ENCODE measurements at regions not wholly inside any gene's neighbourhood (a gene's known extent, or its start where the extent isn't known, plus 50 kb on each side); places are given as distances from the start of the nearest gene placed in this dataset.

DNA sequence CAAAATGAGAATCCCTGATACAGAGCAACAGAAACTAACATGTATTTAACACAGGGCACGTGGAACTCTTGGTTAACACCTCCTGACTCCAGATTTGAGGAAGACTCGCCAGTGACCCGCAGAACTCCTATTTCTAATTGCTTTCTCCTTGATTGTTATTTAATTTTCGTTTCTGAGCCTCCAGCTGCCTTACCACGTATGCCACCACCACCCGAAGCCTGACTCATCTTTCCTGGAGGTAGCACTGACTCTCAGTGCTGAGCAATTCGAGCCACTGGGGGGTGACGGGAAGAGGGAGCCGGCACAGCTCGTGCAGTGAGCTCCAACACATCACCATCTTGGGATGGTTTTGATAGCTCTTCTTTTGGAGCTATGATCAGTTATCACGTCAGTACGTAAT is 273.9 kb upstream of the MGMT start:
- Histone ChIP-seq H3K36me3 (no peaks in the 10 kb centered on the region), H3K4me1 (peaks cover 17% of the 10 kb centered on the region), H3K27ac (no peak overlapping the region), H3K4me3 (no peak overlapping the region), H3K9me3 (no peaks in the 10 kb centered on the region), H3K27me3 (no peaks in the 10 kb centered on the region)
- TF ChIP-seq POLR2AphosphoS5 (IDR thresholded peaks at IDR 0.05; ENCODE audit: insufficient read depth in 1 of 2, low read depth in 1 of 2): no peak
- no peak for TF ChIP-seq POLR2A (IDR thresholded peaks at IDR 0.05)
- TF ChIP-seq, protein P1, sequence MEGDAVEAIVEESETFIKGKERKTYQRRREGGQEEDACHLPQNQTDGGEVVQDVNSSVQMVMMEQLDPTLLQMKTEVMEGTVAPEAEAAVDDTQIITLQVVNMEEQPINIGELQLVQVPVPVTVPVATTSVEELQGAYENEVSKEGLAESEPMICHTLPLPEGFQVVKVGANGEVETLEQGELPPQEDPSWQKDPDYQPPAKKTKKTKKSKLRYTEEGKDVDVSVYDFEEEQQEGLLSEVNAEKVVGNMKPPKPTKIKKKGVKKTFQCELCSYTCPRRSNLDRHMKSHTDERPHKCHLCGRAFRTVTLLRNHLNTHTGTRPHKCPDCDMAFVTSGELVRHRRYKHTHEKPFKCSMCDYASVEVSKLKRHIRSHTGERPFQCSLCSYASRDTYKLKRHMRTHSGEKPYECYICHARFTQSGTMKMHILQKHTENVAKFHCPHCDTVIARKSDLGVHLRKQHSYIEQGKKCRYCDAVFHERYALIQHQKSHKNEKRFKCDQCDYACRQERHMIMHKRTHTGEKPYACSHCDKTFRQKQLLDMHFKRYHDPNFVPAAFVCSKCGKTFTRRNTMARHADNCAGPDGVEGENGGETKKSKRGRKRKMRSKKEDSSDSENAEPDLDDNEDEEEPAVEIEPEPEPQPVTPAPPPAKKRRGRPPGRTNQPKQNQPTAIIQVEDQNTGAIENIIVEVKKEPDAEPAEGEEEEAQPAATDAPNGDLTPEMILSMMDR (IDR thresholded peaks at IDR 0.05): no peak
- intact Hi-C loops (cut with DNase I): no loop called here
- DNase-seq (ENCODE audit: extremely low spot score in 2 of 2): no peak

DNA sequence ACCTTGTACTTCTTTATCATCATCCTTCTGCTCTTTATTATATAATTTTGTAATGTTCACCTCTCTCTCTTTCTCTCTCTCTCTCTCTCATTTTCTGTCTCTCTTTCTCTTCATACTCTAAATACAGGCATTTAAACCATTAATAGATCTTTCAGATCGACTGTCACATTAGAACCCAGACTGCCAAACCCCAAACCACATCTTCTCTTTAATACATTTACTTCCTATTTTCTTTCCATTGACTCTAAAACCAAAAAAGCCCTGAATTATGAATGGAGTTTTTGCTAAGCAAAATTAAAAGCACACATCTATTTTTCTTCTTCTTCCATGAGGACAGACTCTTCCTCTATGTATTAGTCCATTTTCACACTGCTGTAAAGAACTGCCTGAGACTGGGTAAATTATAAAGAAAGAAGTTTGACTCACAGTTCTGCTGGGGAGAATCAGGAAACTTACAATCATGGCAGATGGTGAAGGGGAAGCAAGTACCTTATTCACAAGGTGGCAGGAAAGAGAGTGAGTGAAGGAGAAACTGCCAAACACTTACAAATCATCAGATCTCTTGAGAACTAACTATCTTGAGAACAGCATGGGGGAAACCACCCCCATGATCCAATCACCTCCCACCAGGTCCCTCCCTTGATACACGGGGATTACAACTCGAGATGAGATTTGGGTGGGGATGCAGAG is 272.7 kb upstream of the MGMT start:
- Histone ChIP-seq H3K9me3 (no peaks in the 10 kb centered on the region), H3K36me3 (no peaks in the 10 kb centered on the region), H3K4me1 (peaks cover 17% of the 10 kb centered on the region), H3K27ac (no peak overlapping the region), H3K27me3 (no peaks in the 10 kb centered on the region), H3K4me3 (no peak overlapping the region)
- no peak for DNase-seq (ENCODE audit: extremely low spot score in 2 of 2)
- intact Hi-C loops (cut with DNase I): no loop called here
- TF ChIP-seq POLR2A (IDR thresholded peaks at IDR 0.05): no peak
- TF ChIP-seq, protein P1 (IDR thresholded peaks at IDR 0.05): no peak
- no peak for TF ChIP-seq POLR2AphosphoS5 (IDR thresholded peaks at IDR 0.05; ENCODE audit: insufficient read depth in 1 of 2, low read depth in 1 of 2)

DNA sequence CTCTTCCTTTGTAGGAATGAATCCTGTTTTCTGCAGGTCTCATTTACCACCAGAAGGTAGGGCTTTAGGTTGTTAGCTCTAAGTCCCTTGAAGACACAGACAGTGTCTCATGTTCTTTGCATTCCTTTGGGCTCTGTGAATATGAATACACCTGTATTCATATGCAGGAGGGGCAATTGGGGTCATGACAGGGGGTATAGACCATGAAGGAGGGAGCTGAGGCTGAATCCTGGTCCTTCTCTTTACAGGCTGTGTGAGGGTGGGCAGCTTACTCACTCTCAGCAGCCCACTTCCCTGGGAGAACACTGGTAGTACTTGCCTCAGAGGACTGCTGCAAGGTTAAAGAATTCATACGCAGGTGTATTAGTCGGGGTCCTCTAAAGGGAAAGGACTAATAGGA is 267.2 kb upstream of the MGMT start:
- DNase-seq (ENCODE audit: extremely low spot score in 2 of 2): no peak
- TF ChIP-seq POLR2AphosphoS5 (IDR thresholded peaks at IDR 0.05; ENCODE audit: insufficient read depth in 1 of 2, low read depth in 1 of 2): no peak
- TF ChIP-seq, protein P1 (IDR thresholded peaks at IDR 0.05): no peak
- intact Hi-C loops (cut with DNase I): no loop called here

DNA sequence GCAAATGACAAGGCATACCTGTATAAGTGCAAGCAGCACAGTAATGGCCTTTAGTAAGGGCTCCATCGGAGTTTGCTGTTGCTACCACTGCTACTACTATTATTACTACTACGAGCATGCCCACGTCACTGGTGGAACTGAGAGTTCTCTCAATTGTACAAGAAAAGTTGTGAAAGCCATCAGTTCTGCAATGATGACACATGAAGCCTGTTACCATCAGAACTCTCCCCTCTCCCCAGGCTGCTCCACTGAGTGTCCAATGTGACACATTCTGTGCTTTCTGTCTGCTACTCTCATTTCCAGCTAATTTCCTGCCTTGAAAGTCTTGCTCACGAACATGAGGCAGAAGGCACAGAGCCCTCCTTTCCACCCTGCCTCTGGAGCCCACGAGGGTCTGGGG is 263.2 kb upstream of the MGMT start:
- no peaks in the 10 kb centered on the region for H3K36me3 ChIP-seq
- intact Hi-C loops (cut with DNase I): no loop called here
- no peaks in the 10 kb centered on the region for H3K4me1 ChIP-seq
- no peak overlapping the region for H3K4me3 ChIP-seq
- H3K27me3 ChIP-seq: no peaks in the 10 kb centered on the region
- H3K27ac ChIP-seq: no peak overlapping the region
- DNase-seq (ENCODE audit: extremely low spot score in 2 of 2): no peak
- H3K9me3 ChIP-seq: no peaks in the 10 kb centered on the region
- TF ChIP-seq, protein P1 (IDR thresholded peaks at IDR 0.05): no peak

More for the DNA sequence above, 267.2 kb upstream of the MGMT start:
- Histone ChIP-seq H3K9me3 (no peaks in the 10 kb centered on the region), H3K27ac (no peak overlapping the region), H3K4me1 (no peaks in the 10 kb centered on the region), H3K4me3 (no peak overlapping the region), H3K36me3 (no peaks in the 10 kb centered on the region), H3K27me3 (no peaks in the 10 kb centered on the region)

DNA sequence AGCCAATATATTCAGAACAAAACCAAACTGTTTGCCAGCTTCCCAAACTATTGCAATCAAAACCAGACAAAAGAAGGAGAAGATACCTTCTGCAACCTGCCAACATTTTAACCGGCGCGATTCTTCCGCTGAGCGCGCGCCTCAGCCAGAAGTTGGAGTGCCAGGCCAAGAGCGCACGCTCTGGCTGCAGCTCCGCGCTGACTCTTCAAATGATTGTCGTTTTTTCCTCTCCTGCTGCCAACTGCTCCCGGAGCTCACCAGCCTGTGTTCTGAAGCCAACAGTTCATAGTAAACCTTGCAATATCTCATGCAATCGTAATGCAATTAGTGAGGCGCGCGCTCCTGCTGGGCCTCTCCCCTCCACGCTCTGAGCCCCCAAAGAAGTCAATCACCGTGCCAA is 259.7 kb upstream of the MGMT start:
- Histone ChIP-seq H3K27ac (no peak overlapping the region), H3K27me3 (no peaks in the 10 kb centered on the region), H3K36me3 (no peaks in the 10 kb centered on the region), H3K9me3 (no peaks in the 10 kb centered on the region), H3K4me3 (no peak overlapping the region), H3K4me1 (no peaks in the 10 kb centered on the region)
- no peak for DNase-seq (ENCODE audit: extremely low spot score in 2 of 2)
- TF ChIP-seq, protein P1 (IDR thresholded peaks at IDR 0.05): no peak
- intact Hi-C loops (cut with DNase I): no loop called here
